HG03432 (cell line): ENCODE measurements at regions not wholly inside any gene's neighbourhood (a gene's known extent, or its start where the extent isn't known, plus 50 kb on each side); places are given as distances from the start of the nearest gene placed in this dataset.

ENCODE experiments used
- ATAC-seq: cut with Tn5 transposase; IDR thresholded peaks from one replicate; pipeline ENCODE4 v1.9.1; 2021; ENCODE audit warnings: mild to moderate bottlenecking, moderate library complexity; ENCODE audit not compliant: unreplicated experiment

- no peak for ATAC-seq
These were observed 520.4 kb upstream of the LUZP2 start for GRCh38 chr11:23976426-23976825.

GRCh38 chr11:23976841-23977271 lies 520.0 kb upstream of the LUZP2 start:
- no peak for ATAC-seq

GRCh38 chr11:23988381-23989006 lies 508.4 kb upstream of the LUZP2 start:
- no peak for ATAC-seq

GRCh38 chr11:23990346-23991164 lies 506.3 kb upstream of the LUZP2 start:
- no peak for ATAC-seq

GRCh38 chr11:23991165-23991539 lies 505.7 kb upstream of the LUZP2 start:
- ATAC-seq, result no peak

GRCh38 chr11:23995891-23996290 lies 501.0 kb upstream of the LUZP2 start:
- no peak for ATAC-seq

GRCh38 chr11:23997356-23997755 lies 499.5 kb upstream of the LUZP2 start:
- ATAC-seq, result no peak

GRCh38 chr11:24005202-24005876 lies 491.5 kb upstream of the LUZP2 start:
- no peak for ATAC-seq

- ATAC-seq, result no peak
These were observed 453.0 kb upstream of the LUZP2 start for GRCh38 chr11:24043842-24044241.

- no peak for ATAC-seq
These were observed 450.1 kb upstream of the LUZP2 start for GRCh38 chr11:24046731-24047130.

GRCh38 chr11:24056051-24056450 lies 440.8 kb upstream of the LUZP2 start:
- no peak for ATAC-seq

GRCh38 chr11:24060125-24060524 lies 436.7 kb upstream of the LUZP2 start:
- no peak for ATAC-seq

GRCh38 chr11:24064309-24064903 lies 432.4 kb upstream of the LUZP2 start:
- no peak for ATAC-seq

GRCh38 chr11:24068197-24068596 lies 428.7 kb upstream of the LUZP2 start:
- ATAC-seq, result no peak

- ATAC-seq, result no peak
These were observed 426.4 kb upstream of the LUZP2 start for GRCh38 chr11:24070435-24070834.

GRCh38 chr11:24078018-24078417 lies 418.8 kb upstream of the LUZP2 start:
- no peak for ATAC-seq

GRCh38 chr11:24082241-24082640 lies 414.6 kb upstream of the LUZP2 start:
- ATAC-seq, result no peak

- no peak for ATAC-seq
These were observed 414.0 kb upstream of the LUZP2 start for GRCh38 chr11:24082860-24083259.

GRCh38 chr11:24084956-24085355 lies 411.9 kb upstream of the LUZP2 start:
- ATAC-seq, result no peak

- ATAC-seq, result no peak
These were observed 409.9 kb upstream of the LUZP2 start for GRCh38 chr11:24086921-24087320.

- no peak for ATAC-seq
These were observed 405.3 kb upstream of the LUZP2 start for GRCh38 chr11:24091594-24091993.

- ATAC-seq, result no peak
These were observed 403.5 kb upstream of the LUZP2 start for GRCh38 chr11:24093375-24093774.
